Activated CD4-positive, alpha-beta memory T cell treated with anti-CD3 and anti-CD28 coated beads for 36 hours (primary cell): ENCODE measurements at regions not wholly inside any gene's neighbourhood (a gene's known extent, or its start where the extent isn't known, plus 50 kb on each side); places are given as distances from the start of the nearest gene placed in this dataset.

Experiments
- CTCF ChIA-PET: fragments of 350-600 bp; sonication (Branson Sonifier 250); formaldehyde crosslinking; loops from one replicate; lab custom pipeline; 2021; ENCODE audit warnings: antibody characterized with exemption, inconsistent platforms; lab: Charles Lee
- POLR2A ChIA-PET: fragments of 350-600 bp; sonication (Branson Sonifier 250); formaldehyde crosslinking; loops from one replicate; lab custom pipeline; 2021; ENCODE audit warnings: antibody characterized with exemption; lab: Charles Lee
- DNase-seq: peaks from one replicate; pipeline ENCODE4 v3.0.0-alpha.2; 2020
- H3K27ac Mint-ChIP-seq: one replicate; pipeline ENCODE4 v1.8.0; 2021; ENCODE audit warnings: mixed read lengths
- H3K27me3 Mint-ChIP-seq: one replicate; pipeline ENCODE4 v1.8.0; 2021; ENCODE audit warnings: mixed read lengths
- H3K36me3 Mint-ChIP-seq: one replicate; pipeline ENCODE4 v1.8.0; 2021; ENCODE audit warnings: mixed read lengths
- H3K4me1 Mint-ChIP-seq: one replicate; pipeline ENCODE4 v1.8.0; 2021; ENCODE audit warnings: low read depth, mixed read lengths
- H3K4me3 Mint-ChIP-seq: one replicate; pipeline ENCODE4 v1.8.0; 2021; ENCODE audit warnings: mild to moderate bottlenecking, mixed read lengths
- H3K9me3 Mint-ChIP-seq: one replicate; pipeline ENCODE4 v1.8.0; 2021; ENCODE audit warnings: mixed read lengths
- intact Hi-C: fragments of 100-400 bp; cut with micrococcal nuclease; formaldehyde crosslinking; loops from one replicate; pipeline ENCODE4 v1.15.1; 2023

DNA sequence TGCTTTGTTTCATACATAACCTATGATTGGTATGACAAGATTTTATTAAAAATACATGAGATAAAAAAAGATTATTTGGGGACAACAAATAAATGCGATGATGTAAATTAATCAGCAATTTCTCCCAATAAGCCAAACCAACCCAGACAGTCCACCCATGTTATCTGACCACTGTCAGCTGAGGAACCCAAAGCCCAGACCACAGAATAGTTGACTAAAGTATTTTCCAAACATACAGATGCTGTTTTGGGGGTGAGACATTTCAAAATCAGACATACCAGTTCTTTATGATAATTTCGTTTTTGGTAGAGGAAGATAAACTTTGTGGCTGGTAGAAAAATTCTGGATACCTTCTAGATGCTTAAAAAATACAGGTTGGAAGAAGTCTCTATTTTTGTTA lies 650.8 kb upstream of the FAM241A start:
- Mint-ChIP-seq H3K4me1 (no peaks in the 10 kb centered on the region), H3K36me3 (no peaks in the 10 kb centered on the region), H3K27ac (no peak overlapping the region), H3K9me3 (peaks cover 2% of the 10 kb centered on the region), H3K4me3 (no peak overlapping the region), H3K27me3 (no peaks in the 10 kb centered on the region)
- DNase-seq = no peak
- intact Hi-C loops = no loop called here
- CTCF ChIA-PET = no interaction called here
- POLR2A ChIA-PET = no interaction called here

DNA sequence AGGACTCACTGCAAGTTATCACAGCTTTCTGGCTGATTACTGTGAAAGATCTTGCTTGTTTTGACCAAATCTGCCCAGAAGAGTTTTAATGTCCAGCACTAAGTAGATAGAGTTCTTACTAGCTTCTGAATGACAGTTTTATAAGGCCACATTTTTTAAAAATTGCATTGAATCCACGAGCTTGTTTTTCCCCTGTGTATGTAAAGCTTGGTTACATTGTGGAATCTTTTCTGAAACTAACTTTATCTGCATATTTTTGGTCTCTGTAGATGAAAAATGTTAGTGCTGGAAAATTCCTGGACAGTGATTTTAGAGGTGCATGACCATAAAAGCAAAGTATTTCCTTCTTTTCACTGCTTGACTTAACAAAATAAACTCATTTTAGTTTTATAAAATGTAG lies 650.3 kb upstream of the FAM241A start:
- CTCF ChIA-PET = no interaction called here
- DNase-seq = no peak
- Mint-ChIP-seq H3K4me1 (no peaks in the 10 kb centered on the region), H3K36me3 (no peaks in the 10 kb centered on the region), H3K4me3 (no peak overlapping the region), H3K9me3 (peaks cover 2% of the 10 kb centered on the region), H3K27ac (no peak overlapping the region), H3K27me3 (no peaks in the 10 kb centered on the region)
- POLR2A ChIA-PET = no interaction called here
- intact Hi-C loops = no loop called here

GRCh38 chr4:111499291-111499690 lies 646.0 kb upstream of the FAM241A start:
- Mint-ChIP-seq H3K4me3 (no peak overlapping the region), H3K9me3 (peaks cover 2% of the 10 kb centered on the region), H3K36me3 (no peaks in the 10 kb centered on the region), H3K4me1 (no peaks in the 10 kb centered on the region), H3K27ac (no peak overlapping the region), H3K27me3 (no peaks in the 10 kb centered on the region)
- intact Hi-C loops = no loop called here
- CTCF ChIA-PET = no interaction called here
- DNase-seq = no peak
- POLR2A ChIA-PET = no interaction called here

- ChIA-PET CTCF (no interaction called here), POLR2A (no interaction called here)
- no peaks in the 10 kb centered on the region for H3K27me3 Mint-ChIP-seq
- H3K36me3 Mint-ChIP-seq = no peaks in the 10 kb centered on the region
- H3K27ac Mint-ChIP-seq = no peak overlapping the region
- H3K9me3 Mint-ChIP-seq = peaks cover 2% of the 10 kb centered on the region
- intact Hi-C loops = no loop called here
- H3K4me1 Mint-ChIP-seq = no peaks in the 10 kb centered on the region
- no peak overlapping the region for H3K4me3 Mint-ChIP-seq
- no peak for DNase-seq
Observed at GRCh38 chr4:111499706-111500105, 645.5 kb upstream of the FAM241A start.

- CTCF ChIA-PET = no interaction called here
- H3K4me3 Mint-ChIP-seq = no peak overlapping the region
- intact Hi-C loops = no loop called here
- peaks cover 2% of the 10 kb centered on the region for H3K9me3 Mint-ChIP-seq
- H3K36me3 Mint-ChIP-seq = no peaks in the 10 kb centered on the region
- POLR2A ChIA-PET = no interaction called here
- DNase-seq = no peak
- no peaks in the 10 kb centered on the region for H3K4me1 Mint-ChIP-seq
- H3K27me3 Mint-ChIP-seq = no peaks in the 10 kb centered on the region
- H3K27ac Mint-ChIP-seq = no peak overlapping the region
Observed at GRCh38 chr4:111500858-111501257, 644.4 kb upstream of the FAM241A start.

GRCh38 chr4:111501946-111502345 lies 643.3 kb upstream of the FAM241A start:
- Mint-ChIP-seq H3K4me1 (no peaks in the 10 kb centered on the region), H3K4me3 (no peak overlapping the region), H3K27me3 (no peaks in the 10 kb centered on the region), H3K36me3 (no peaks in the 10 kb centered on the region), H3K9me3 (peaks cover 7% of the 10 kb centered on the region), H3K27ac (no peak overlapping the region)
- no peak for DNase-seq
- ChIA-PET CTCF (no interaction called here), POLR2A (no interaction called here)
- intact Hi-C loops = no loop called here

- H3K27ac Mint-ChIP-seq = no peak overlapping the region
- no peaks in the 10 kb centered on the region for H3K36me3 Mint-ChIP-seq
- H3K27me3 Mint-ChIP-seq = no peaks in the 10 kb centered on the region
- intact Hi-C loops = no loop called here
- no peaks in the 10 kb centered on the region for H3K4me1 Mint-ChIP-seq
- H3K4me3 Mint-ChIP-seq = no peak overlapping the region
- H3K9me3 Mint-ChIP-seq = peaks cover 7% of the 10 kb centered on the region
- CTCF ChIA-PET = no interaction called here
- POLR2A ChIA-PET = no interaction called here
- no peak for DNase-seq
Observed at GRCh38 chr4:111502626-111503025, 642.6 kb upstream of the FAM241A start.

DNA sequence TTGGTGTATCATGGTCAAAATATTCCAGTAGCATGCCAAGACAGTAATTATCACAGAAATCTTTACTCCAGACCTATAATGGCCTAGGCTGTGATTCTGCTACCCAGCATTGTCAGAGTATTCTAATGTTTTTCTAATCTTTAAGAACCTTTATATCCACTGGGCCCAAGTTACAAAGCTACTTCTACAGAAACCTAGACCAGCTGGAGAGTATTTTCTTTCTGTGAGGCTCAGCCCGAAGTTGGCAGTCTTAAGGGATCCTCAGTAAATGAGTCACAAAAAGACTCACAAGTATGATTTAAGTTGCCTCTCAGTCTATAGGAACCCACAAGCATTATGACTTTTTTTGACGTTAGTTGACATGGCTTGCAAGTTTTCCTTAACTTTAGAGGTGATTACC lies 638.5 kb upstream of the FAM241A start:
- Mint-ChIP-seq H3K27ac (no peak overlapping the region), H3K9me3 (peaks cover 5% of the 10 kb centered on the region), H3K27me3 (no peaks in the 10 kb centered on the region), H3K36me3 (no peaks in the 10 kb centered on the region), H3K4me1 (no peaks in the 10 kb centered on the region), H3K4me3 (no peak overlapping the region)
- CTCF ChIA-PET = no interaction called here
- POLR2A ChIA-PET = no interaction called here
- intact Hi-C loops = no loop called here
- no peak for DNase-seq

DNA sequence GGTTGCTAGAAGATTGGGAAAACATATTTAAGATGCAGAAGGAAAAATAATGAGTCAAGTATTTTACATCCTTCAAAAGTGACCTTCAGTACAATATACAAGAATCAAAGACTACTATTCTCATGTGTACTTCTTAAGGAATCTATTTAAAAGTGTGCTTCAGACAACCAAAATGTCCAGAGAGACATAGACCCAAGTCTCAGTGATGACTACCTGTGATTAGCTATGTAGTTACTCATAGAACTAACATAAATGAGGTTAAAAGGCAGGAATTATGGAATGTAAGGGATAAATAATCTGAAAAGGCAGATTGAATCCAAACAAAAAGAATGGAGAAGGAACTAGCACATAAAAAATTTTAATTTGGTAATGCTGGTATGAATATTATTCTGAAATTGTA lies 634.7 kb upstream of the FAM241A start:
- H3K36me3 Mint-ChIP-seq = no peaks in the 10 kb centered on the region
- H3K4me3 Mint-ChIP-seq = no peak overlapping the region
- H3K4me1 Mint-ChIP-seq = no peaks in the 10 kb centered on the region
- no peak overlapping the region for H3K27ac Mint-ChIP-seq
- H3K27me3 Mint-ChIP-seq = no peaks in the 10 kb centered on the region
- ChIA-PET CTCF (no interaction called here), POLR2A (no interaction called here)
- no peak for DNase-seq
- H3K9me3 Mint-ChIP-seq = peaks cover 9% of the 10 kb centered on the region
- intact Hi-C loops = no loop called here

DNA sequence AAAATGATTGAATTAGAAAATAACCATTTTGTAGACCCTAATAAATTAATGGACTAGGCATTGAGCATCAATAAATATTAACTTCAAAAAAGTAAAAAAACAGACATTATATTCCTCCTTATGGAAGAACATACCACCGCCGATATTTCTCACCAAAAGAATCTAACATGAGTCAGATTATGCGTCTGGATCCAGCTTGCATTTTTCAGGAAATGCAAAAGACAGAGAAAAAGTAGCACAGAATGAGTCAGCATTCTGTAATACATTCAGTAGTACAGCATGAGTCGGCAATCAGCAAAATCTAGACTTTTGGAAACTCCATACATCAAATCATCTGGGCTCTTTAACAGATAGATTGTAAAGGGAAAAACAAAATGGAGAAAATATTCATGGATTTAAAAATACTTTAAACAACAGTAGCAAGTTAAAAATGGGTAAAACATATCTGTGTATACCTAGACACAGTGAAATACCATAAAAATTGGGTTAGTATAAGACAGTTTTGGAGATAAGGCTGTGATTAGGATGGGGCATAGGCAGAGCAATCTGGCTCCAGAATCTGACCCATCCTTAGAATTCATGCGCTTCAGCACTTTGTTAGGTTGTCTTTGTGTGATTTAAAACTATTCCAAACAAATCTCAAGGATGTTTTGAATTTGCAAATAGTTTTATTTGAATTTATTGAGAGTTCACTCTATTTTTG lies 633.0 kb upstream of the FAM241A start:
- Mint-ChIP-seq H3K4me1 (no peaks in the 10 kb centered on the region), H3K27ac (no peak overlapping the region), H3K9me3 (peaks cover 4% of the 10 kb centered on the region), H3K36me3 (no peaks in the 10 kb centered on the region), H3K4me3 (no peak overlapping the region), H3K27me3 (no peaks in the 10 kb centered on the region)
- CTCF ChIA-PET = no interaction called here
- intact Hi-C loops = no loop called here
- POLR2A ChIA-PET = no interaction called here
- DNase-seq = no peak

- POLR2A ChIA-PET = no interaction called here
Observed at GRCh38 chr4:111519683-111520082, 625.6 kb upstream of the FAM241A start.

DNA sequence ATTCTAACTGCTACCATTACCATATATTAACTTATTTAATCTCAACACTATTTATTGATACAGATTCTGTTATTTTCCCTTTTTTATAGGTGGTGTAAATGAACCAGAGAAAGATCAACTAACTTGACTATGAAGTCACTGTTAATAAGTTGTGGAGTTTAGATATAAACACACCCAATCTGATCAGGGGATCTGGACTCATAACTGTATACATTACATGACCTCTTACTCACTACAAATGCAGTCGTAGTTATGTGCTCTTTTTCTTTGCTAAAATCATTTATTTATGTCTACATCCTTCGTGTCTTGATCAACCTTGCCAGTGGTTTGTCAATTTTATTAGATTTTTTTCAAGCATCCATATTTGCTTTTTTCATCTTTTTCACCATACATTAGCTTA lies 614.8 kb upstream of the FAM241A start:
- Mint-ChIP-seq H3K27me3 (no peaks in the 10 kb centered on the region), H3K4me3 (no peak overlapping the region), H3K9me3 (peaks cover 5% of the 10 kb centered on the region), H3K36me3 (no peaks in the 10 kb centered on the region), H3K4me1 (no peaks in the 10 kb centered on the region), H3K27ac (no peak overlapping the region)
- DNase-seq = no peak
- ChIA-PET CTCF (no interaction called here), POLR2A (no interaction called here)
- intact Hi-C loops = no loop called here

More at GRCh38 chr4:111519683-111520082, 625.6 kb upstream of the FAM241A start:
- H3K9me3 Mint-ChIP-seq = peaks cover 8% of the 10 kb centered on the region
- H3K36me3 Mint-ChIP-seq = no peaks in the 10 kb centered on the region
- intact Hi-C loops = no loop called here
- no peaks in the 10 kb centered on the region for H3K27me3 Mint-ChIP-seq
- no peaks in the 10 kb centered on the region for H3K4me1 Mint-ChIP-seq
- CTCF ChIA-PET = no interaction called here
- no peak for DNase-seq
- no peak overlapping the region for H3K4me3 Mint-ChIP-seq
- no peak overlapping the region for H3K27ac Mint-ChIP-seq

GRCh38 chr4:111535792-111536191 lies 609.5 kb upstream of the FAM241A start:
- ChIA-PET POLR2A (no interaction called here), CTCF (no interaction called here)
- H3K27me3 Mint-ChIP-seq = no peaks in the 10 kb centered on the region
- intact Hi-C loops = no loop called here
- no peak overlapping the region for H3K4me3 Mint-ChIP-seq
- no peak for DNase-seq
- no peaks in the 10 kb centered on the region for H3K36me3 Mint-ChIP-seq
- H3K27ac Mint-ChIP-seq = no peak overlapping the region
- H3K9me3 Mint-ChIP-seq = no peaks in the 10 kb centered on the region
- H3K4me1 Mint-ChIP-seq = no peaks in the 10 kb centered on the region
